ENCODE measurements at regions not wholly inside any gene's neighbourhood (a gene's known extent, or its start where the extent isn't known, plus 50 kb on each side); places are given as distances from the start of the nearest gene placed in this dataset.

- Histone ChIP-seq H4K20me1 (replicated peaks; ENCODE audit: insufficient read depth) (no peaks in the 10 kb centered on the region), H3K36me3 (ENCODE audit: insufficient read depth) (no peaks in the 10 kb centered on the region), H2AFZ (no peak overlapping the region), H3K4me2 (no peak overlapping the region), H3K4me3 (no peak overlapping the region), H3K27ac (ENCODE audit: low read depth) (no peak overlapping the region), H3K27me3 (ENCODE audit: insufficient read depth) (no peaks in the 10 kb centered on the region), H3K79me2 (replicated peaks; ENCODE audit: insufficient read depth) (no peaks in the 10 kb centered on the region), H3F3A (replicated peaks; ENCODE audit: low read depth) (no peaks in the 10 kb centered on the region), H3K9me2 (ENCODE audit: insufficient read depth) (no peaks in the 10 kb centered on the region), H3K4me1 (ENCODE audit: insufficient read depth) (no peaks in the 10 kb centered on the region)
- peak; percentile 44 for ATAC-seq
- Mint-ChIP-seq H3K27ac (no peak overlapping the region), H3K4me1 (no peaks in the 10 kb centered on the region), H3K4me3 (no peak overlapping the region), H3K27me3 (ENCODE audit: insufficient read depth, low read depth, poor library complexity) (no peaks in the 10 kb centered on the region), H3K36me3 (ENCODE audit: low read depth) (no peaks in the 10 kb centered on the region), H3K9me3 (no peaks in the 10 kb centered on the region)
- DNase-seq (ENCODE audit: low spot score) = no peak
- no peak for TF ChIP-seq CREB1 (CRISPR knock-in tag; IDR thresholded peaks at IDR 0.05; ENCODE audit: low read depth)
- TF ChIP-seq EZH2phosphoT487 (IDR thresholded peaks at IDR 0.05; ENCODE audit: unreplicated experiment) = no peak
- TF ChIP-seq STAT1 (IDR thresholded peaks at IDR 0.05; ENCODE audit: unreplicated experiment) = no peak
- TF ChIP-seq NANOG (IDR thresholded peaks at IDR 0.05; ENCODE audit: borderline replicate concordance) = no peak
- TF ChIP-seq ZNF462 (CRISPR knock-in tag; IDR thresholded peaks at IDR 0.05) = no peak
- no peak for TF ChIP-seq EZH2 (IDR thresholded peaks at IDR 0.05; ENCODE audit: low read depth, unreplicated experiment)
- no peak for TF ChIP-seq REST (IDR thresholded peaks at IDR 0.05; ENCODE audit: unreplicated experiment)
- no peak for TF ChIP-seq ZNF331 (CRISPR knock-in tag; IDR thresholded peaks at IDR 0.05; ENCODE audit: low read depth)
- no peak for TF ChIP-seq CTCF (conservative IDR thresholded peaks at IDR 0.05; ENCODE audit: low read depth in 2 of 2)
- TF ChIP-seq ZNF114 (CRISPR knock-in tag; IDR thresholded peaks at IDR 0.05) = no peak
- TF ChIP-seq ETS1 (IDR thresholded peaks at IDR 0.05) = no peak
Observed at GRCh38 chr13:61500176-61500575, 84.5 kb upstream of the PCDH20 start.

Data from GM23338 (cell line).